ENCODE measurements at regions not wholly inside any gene's neighbourhood (a gene's known extent, or its start where the extent isn't known, plus 50 kb on each side); places are given as distances from the start of the nearest gene placed in this dataset.

GRCh38 chr21:41100826-41101550 is 67.0 kb upstream of the BACE2 start:
- TF ChIP-seq ELK1 (IDR thresholded peaks at IDR 0.05; ENCODE audit: borderline replicate concordance, low read depth, low read length) (no peak), CTCF (conservative IDR thresholded peaks at IDR 0.05; ENCODE audit: low read depth, low read length) (no peak), POLR2A (IDR thresholded peaks at IDR 0.05; ENCODE audit: low read depth, low read length) (no peak), RAD21 (IDR thresholded peaks at IDR 0.05; ENCODE audit: low read length) (no peak), USF2 (IDR thresholded peaks at IDR 0.05; ENCODE audit: low read depth, low read length) (no peak), MAFK (IDR thresholded peaks at IDR 0.05; ENCODE audit: low read depth, low read length) (no peak), RFX5 (IDR thresholded peaks at IDR 0.05; ENCODE audit: low read depth, low read length) (no peak), SMC3 (IDR thresholded peaks at IDR 0.05; ENCODE audit: low read depth, low read length) (no peak), NFE2L2 (IDR thresholded peaks at IDR 0.05; ENCODE audit: low read depth, low read length) (no peak), FOS (IDR thresholded peaks at IDR 0.05; ENCODE audit: low read depth, low read length) (no peak), MXI1 (IDR thresholded peaks at IDR 0.05; ENCODE audit: borderline replicate concordance, low read depth, low read length) (no peak), BHLHE40 (IDR thresholded peaks at IDR 0.05; ENCODE audit: low read depth, low read length) (no peak), CEBPB (IDR thresholded peaks at IDR 0.05; ENCODE audit: low read depth, low read length) (no peak), RCOR1 (IDR thresholded peaks at IDR 0.05; ENCODE audit: insufficient replicate concordance, low read length) (no peak)
